ENCODE measurements at regions not wholly inside any gene's neighbourhood (a gene's known extent, or its start where the extent isn't known, plus 50 kb on each side); places are given as distances from the start of the nearest gene placed in this dataset.

DNA sequence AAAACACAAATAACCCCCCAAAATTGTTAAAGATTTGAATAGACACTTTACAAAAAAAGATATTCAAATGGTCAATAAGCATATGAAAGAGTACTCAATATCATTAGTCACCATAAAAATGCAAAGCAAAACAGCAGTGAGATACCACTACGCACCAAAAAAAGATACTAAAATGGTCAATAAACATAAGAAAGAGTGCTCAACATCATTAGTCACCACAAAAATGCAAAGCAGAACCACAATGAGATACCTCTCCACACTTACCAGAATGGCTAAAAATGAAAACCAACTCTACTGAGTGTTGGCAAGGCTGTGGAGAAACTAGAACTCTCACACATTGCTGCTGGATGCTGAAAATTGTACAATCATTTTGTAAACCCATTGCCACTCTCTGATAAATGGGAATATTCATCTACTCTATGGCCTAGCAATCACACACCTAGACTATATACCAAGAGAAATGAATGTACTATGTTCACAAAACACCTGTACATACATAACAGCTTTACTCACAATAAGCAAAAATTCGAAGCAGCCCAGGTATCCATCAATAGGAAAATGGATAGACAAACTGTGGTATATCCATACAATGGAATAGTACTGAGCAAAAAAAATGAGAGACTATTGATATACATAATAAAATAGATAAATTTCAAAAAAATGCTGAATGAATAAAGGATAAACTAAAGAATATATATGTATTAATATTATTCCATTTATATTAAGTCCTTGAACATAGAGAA, 205.0 kb upstream of the DAPK1 start:
- no CpG with 5 or more reads among the region's 2 CpGs for WGBS (ENCODE audit: extremely low coverage, insufficient read length, low lambda C conversion rate)
- no peaks in the 10 kb centered on the region for H3K4me1 ChIP-seq (ENCODE audit: insufficient read depth, low read length)
- H4K5ac ChIP-seq (ENCODE audit: insufficient read length, low read depth, low read length) = no peak overlapping the region
- H2BK20ac ChIP-seq (ENCODE audit: low read depth, low read length, poor library complexity, severe bottlenecking) = no peak overlapping the region
- Mint-ChIP-seq H3K27ac (no peak overlapping the region), H3K36me3 (ENCODE audit: insufficient read depth in 1 of 3, low read depth in 3 of 3) (no peaks in the 10 kb centered on the region; a peak in 2 of 7 replicates), H3K27me3 (ENCODE audit: low read depth) (no peaks in the 10 kb centered on the region), H3K4me1 (no peaks in the 10 kb centered on the region), H3K9me3 (peaks cover 6 to 7% of the 10 kb centered on the region in 2 experiments; a peak in 4 of 5 replicates), H3K4me3 (no peak overlapping the region)
- H3K27me3 ChIP-seq (ENCODE audit: insufficient read depth, low read length) = no peaks in the 10 kb centered on the region
- no peak overlapping the region for H3K14ac ChIP-seq (ENCODE audit: insufficient read depth, low read length)
- no peaks in the 10 kb centered on the region for H3K23me2 ChIP-seq (ENCODE audit: insufficient read length, low read depth, low read length, poor library complexity, severe bottlenecking)
- H4K91ac ChIP-seq (ENCODE audit: insufficient read length, low read depth, low read length) = no peak overlapping the region
- TF ChIP-seq, protein P1, sequence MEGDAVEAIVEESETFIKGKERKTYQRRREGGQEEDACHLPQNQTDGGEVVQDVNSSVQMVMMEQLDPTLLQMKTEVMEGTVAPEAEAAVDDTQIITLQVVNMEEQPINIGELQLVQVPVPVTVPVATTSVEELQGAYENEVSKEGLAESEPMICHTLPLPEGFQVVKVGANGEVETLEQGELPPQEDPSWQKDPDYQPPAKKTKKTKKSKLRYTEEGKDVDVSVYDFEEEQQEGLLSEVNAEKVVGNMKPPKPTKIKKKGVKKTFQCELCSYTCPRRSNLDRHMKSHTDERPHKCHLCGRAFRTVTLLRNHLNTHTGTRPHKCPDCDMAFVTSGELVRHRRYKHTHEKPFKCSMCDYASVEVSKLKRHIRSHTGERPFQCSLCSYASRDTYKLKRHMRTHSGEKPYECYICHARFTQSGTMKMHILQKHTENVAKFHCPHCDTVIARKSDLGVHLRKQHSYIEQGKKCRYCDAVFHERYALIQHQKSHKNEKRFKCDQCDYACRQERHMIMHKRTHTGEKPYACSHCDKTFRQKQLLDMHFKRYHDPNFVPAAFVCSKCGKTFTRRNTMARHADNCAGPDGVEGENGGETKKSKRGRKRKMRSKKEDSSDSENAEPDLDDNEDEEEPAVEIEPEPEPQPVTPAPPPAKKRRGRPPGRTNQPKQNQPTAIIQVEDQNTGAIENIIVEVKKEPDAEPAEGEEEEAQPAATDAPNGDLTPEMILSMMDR (conservative IDR thresholded peaks at IDR 0.05) = no peak
- no peak overlapping the region for H4K8ac ChIP-seq (replicated peaks; ENCODE audit: insufficient read length, low read depth, low read length)
- H3K4me2 ChIP-seq (ENCODE audit: insufficient read depth, insufficient read length, low read length) = no peak overlapping the region
- H3T11ph ChIP-seq (ENCODE audit: low read length) = no peak overlapping the region
- no peak overlapping the region for H2BK15ac ChIP-seq (ENCODE audit: low read depth, low read length)
- H2BK12ac ChIP-seq (ENCODE audit: insufficient read length, low read depth, low read length) = no peak overlapping the region
- no peaks in the 10 kb centered on the region for H3K9me3 ChIP-seq (ENCODE audit: control insufficient read depth, low read depth, low read length)
- no peak for DNase-seq
- no peaks in the 10 kb centered on the region for H3K79me1 ChIP-seq (ENCODE audit: insufficient read depth, low read depth, low read length, poor library complexity, severe bottlenecking)
- H3K9ac ChIP-seq (ENCODE audit: extremely low read depth, insufficient read length, low read length) = no peak overlapping the region
- H3K4ac ChIP-seq (ENCODE audit: low read depth, low read length) = no peak overlapping the region
- H2AK5ac ChIP-seq (ENCODE audit: insufficient read length, low read length) = no peak overlapping the region
- H2BK5ac ChIP-seq (ENCODE audit: insufficient read length, low read length) = no peak overlapping the region
- H3K79me2 ChIP-seq (ENCODE audit: insufficient read depth, low read length) = no peaks in the 10 kb centered on the region
- no peak overlapping the region for H2BK120ac ChIP-seq (ENCODE audit: low read depth, low read length, poor library complexity, severe bottlenecking)
- H3K56ac ChIP-seq (ENCODE audit: insufficient read length, low read depth, low read length) = no peak overlapping the region
- no peak overlapping the region for H3K23ac ChIP-seq (ENCODE audit: insufficient read length, low read depth, low read length)
- H3K18ac ChIP-seq (ENCODE audit: insufficient read length, low read depth, low read length) = no peak overlapping the region
- H2AFZ ChIP-seq (ENCODE audit: low read length) = no peak overlapping the region
- H4K20me1 ChIP-seq (ENCODE audit: control insufficient read depth, insufficient read depth, insufficient read length) = no peaks in the 10 kb centered on the region
- H3K27ac ChIP-seq (ENCODE audit: insufficient read length, low read depth, low read length) = no peak overlapping the region
